Left ventricle myocardium superior (tissue), 1 donor: ENCODE measurements at regions not wholly inside any gene's neighbourhood (a gene's known extent, or its start where the extent isn't known, plus 50 kb on each side); places are given as distances from the start of the nearest gene placed in this dataset.
"Not testable (repeated sequence)": the region's sequence is repeated elsewhere in the genome, so short reads cannot be mapped to it uniquely, and the experiment has no call there.

Experiments used
- ATAC-seq: fragments of 200-7000 bp; cut with Tn5 transposase; one replicate; pipeline ENCODE4 v1.9.1; 2020; ENCODE audit warnings: mild to moderate bottlenecking, moderate library complexity
- DNase-seq: peaks from one replicate; pipeline ENCODE4 v3.0.0-alpha.2; 2020
- intact Hi-C: fragments of 100-400 bp; cut with micrococcal nuclease; formaldehyde crosslinking; loops from one replicate; pipeline ENCODE4 v1.11.0; 2022
- donor health status: DM: no; HTN: yes; CAD: no; lungs with severe emphysema.

GRCh38 chr4:107562316-107562715 lies 157.7 kb downstream of the PAPSS1 start:
- DNase-seq, result no peak
- intact Hi-C loops, result no loop called here
- ATAC-seq, result no peak

- DNase-seq (no peak), ATAC-seq (no peak)
- intact Hi-C loops, result no loop called here
Measured at GRCh38 chr4:107561481-107561880, 158.6 kb downstream of the PAPSS1 start.

GRCh38 chr4:107559653-107560052 lies 160.4 kb downstream of the PAPSS1 start:
- ATAC-seq, result no peak
- intact Hi-C loops, result no loop called here
- DNase-seq, result no peak

DNA sequence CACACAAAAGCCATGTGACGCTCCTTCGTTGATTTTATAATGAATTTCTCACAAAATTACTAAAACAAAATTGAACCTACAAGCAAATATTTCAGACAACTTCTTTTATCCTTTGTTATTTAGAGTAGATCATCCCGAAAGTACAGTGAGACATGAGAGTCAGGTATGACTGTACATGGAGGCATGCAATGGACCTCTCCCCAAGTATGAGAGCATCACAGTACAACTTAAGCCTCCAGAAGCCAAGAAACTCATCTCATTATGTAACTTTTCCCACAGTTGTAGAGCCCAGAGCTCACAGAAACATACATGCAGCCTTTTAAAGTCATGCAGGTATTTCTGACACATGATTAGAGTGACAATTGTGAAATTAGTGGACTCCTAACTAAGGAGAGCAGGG lies 167.7 kb downstream of the PAPSS1 start:
- intact Hi-C loops, result no loop called here
- ATAC-seq, result no peak
- DNase-seq, result no peak

- no peak for ATAC-seq
- intact Hi-C loops, result no loop called here
- no peak for DNase-seq
Measured at GRCh38 chr4:107548211-107548905, 171.7 kb downstream of the PAPSS1 start.

DNA sequence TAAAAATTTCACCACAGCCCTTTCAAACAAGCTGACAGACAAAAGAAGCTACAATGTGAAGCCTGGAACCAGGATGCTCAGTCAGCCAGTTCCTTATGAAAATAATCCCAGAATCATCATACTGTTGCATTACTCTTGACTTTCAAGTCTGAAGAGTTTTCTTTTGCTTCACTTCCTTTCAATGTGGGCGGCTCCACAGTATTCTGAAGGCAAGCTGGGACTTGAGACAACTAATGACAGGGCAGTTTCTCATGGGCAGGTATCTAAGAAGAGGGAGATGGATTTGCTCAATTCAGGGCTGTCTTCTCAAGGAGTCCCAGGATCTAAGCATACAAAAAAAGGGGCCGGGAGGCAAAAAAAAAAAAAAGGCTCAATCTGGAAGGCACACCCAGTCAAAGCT lies 173.4 kb downstream of the PAPSS1 start:
- intact Hi-C loops, result no loop called here
- ATAC-seq, result no peak
- no peak for DNase-seq

DNA sequence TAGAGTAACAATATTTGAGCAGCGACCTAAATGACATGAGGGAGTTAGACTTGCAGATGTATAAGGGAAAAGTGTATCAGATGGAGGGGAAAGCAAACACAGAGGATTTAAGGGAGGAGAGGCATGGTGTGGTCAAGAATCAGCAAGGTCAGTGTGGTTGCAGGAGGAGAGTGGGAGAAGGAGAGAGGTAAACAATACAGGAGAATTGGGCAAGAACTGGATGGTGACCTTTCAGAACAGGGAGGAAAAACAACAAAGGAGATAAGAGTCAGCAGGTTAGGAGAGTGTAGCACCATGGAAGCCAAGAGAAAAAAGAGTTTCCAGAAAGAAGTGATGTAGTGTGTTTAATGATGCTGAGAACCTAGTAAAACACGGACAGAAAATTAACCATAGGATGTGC lies 178.5 kb downstream of the PAPSS1 start:
- DNase-seq, result no peak
- ATAC-seq, result no peak
- intact Hi-C loops, result no loop called here

DNA sequence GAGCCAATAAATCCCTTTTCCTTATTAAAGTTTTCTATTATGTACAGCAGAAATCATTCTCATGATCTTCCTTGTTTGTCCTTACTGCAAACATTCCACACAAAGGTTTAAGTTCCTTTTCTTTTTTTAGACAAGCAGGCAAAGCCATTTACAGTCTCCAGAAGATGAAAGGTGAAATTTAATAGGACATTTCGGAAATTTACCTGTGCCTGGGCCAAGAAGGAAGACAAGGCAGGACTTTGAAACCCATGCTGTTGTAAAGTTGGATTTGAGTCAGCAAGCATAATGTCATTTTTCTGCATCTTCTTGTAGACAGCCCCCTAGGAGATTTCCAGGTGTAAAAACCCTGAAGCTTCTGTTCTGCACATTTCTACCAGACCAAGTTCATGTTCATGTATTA lies 188.1 kb downstream of the PAPSS1 start:
- intact Hi-C loops, result no loop called here
- ATAC-seq (no peak), DNase-seq (no peak)

GRCh38 chr4:107520368-107520767 lies 199.7 kb downstream of the PAPSS1 start:
- ATAC-seq (no peak), DNase-seq (no peak)
- intact Hi-C loops, result no loop called here

DNA sequence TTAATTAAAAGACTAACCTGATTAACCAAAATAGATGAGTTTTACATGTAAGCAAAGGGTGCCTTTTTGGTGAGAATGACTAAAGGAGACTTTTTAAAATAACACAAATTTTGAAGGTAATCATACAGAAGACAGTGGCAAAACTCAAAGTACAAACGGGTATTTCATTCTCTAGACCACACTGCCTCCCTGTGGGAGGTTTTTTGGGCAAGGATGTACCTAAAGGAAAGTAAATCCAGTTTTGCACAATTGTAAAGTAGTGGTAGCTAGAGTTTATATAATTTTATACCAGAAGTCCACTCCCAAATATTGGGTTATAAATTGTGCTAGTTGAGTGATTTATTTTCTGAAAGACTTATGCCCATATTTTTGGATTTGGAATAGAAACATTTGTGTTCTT lies 201.0 kb downstream of the PAPSS1 start:
- no peak for DNase-seq
- no peak for ATAC-seq
- intact Hi-C loops, result no loop called here

DNA sequence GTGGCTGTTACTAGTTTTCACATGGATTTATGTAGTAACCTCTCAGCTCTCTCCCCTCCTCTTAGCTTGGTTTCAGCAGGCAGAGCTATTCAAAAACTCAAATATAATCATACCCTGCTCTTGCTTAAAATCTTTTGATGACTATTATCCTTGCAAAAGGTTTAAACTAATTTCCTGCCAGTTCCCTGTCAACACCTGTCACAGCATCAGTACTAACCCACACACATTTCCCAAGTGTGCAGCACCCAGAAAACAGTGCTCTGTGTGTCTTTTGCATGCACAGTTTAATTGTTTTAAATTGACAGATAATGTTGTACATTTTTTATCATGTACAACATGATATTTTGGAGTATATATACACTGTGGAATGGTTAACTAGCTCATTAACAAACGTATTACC lies 202.0 kb downstream of the PAPSS1 start:
- DNase-seq (no peak), ATAC-seq (no peak)
- intact Hi-C loops, result no loop called here

- DNase-seq, result no peak
- no peak for ATAC-seq
- intact Hi-C loops, result no loop called here
Measured at GRCh38 chr4:107512549-107512948, 207.5 kb downstream of the PAPSS1 start.

DNA sequence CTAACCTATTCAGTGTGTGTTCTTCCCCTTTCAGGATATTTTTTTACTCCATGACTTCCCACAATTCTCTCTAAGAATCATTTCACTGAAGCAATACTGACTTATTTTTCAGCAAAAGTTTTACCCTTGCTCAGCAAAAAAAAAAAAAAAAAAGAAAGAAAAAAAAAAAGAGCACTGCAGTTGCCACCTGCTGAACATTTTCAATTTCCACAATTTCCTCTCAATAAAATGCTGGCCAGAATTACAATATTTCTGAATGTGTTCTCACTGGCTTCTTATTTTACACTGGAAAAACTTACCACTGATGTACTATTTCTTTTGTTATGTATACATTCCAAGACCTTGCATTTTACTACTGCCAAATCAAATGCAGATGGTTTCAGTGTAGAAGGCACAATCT lies 210.4 kb downstream of the PAPSS1 start:
- intact Hi-C loops, result no loop called here
- DNase-seq (no peak), ATAC-seq (no peak)

DNA sequence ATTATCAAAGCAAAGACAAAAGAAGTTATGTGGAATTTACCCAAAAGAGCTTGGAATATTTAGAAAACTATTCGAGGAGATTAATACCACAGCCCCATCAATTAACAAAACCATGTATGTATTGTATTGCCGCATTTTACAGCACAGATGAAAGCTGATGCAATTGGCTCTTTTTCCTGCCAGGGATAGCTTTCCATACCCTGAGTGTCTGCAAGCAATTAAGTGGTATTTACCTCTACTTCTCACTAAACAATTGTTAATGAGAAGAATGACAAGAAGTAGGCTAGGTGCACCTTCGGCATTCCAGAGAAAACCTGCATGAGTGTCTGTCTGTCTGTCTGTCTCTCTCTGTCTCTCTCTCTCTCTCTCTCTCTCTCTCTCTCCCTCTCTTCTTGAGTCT lies 219.5 kb downstream of the PAPSS1 start:
- intact Hi-C loops, result no loop called here
- ATAC-seq (no peak), DNase-seq (no peak)

DNA sequence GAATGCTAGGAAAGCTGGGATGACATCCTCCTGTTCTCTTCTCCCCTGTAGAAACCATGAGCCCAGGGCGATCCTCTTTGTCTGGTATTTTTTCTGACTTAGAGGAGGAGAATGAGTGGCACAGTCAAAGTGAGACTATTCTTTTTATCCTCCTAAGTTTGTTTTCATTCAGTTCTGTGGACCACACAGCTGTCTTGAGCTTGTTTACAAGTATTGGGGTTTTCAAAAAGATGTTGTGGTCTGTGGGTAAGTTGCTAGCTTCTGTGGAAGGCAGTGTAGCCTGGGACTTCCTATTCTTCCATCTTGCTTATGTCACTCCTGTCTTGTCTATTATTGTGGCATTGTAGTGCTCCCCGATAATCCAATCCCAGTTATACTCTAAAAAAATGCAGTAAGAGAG lies 223.0 kb downstream of the PAPSS1 start:
- ATAC-seq (no peak), DNase-seq (no peak)
- intact Hi-C loops, result no loop called here

GRCh38 chr4:107492566-107492965 lies 227.5 kb downstream of the PAPSS1 start:
- ATAC-seq, result no peak
- intact Hi-C loops, result no loop called here

DNA sequence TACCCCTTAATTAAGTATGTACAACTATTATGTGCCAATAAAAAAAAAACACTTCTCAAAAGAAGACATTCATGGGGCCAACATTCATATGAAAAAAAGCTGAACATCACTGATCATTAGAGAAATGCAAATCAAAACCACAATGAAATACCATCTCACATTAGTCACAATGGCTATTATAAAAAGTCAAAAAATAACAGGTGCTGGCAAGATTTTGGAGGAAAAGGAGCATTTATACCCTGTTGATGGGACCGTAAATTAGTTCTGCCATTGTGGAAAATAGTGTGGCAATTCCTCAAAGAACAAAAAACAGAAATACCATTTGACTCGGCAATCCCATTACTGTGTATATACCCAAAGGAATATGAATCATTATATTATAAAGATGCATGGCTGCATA lies 229.9 kb downstream of the PAPSS1 start:
- no peak for ATAC-seq
- intact Hi-C loops, result no loop called here
- no peak for DNase-seq

More at GRCh38 chr4:107492566-107492965, 227.5 kb downstream of the PAPSS1 start:
- no peak for DNase-seq

GRCh38 chr4:107483621-107484020 lies 236.4 kb downstream of the PAPSS1 start:
- DNase-seq, ATAC-seq, intact Hi-C loops: not testable (repeated sequence)

DNA sequence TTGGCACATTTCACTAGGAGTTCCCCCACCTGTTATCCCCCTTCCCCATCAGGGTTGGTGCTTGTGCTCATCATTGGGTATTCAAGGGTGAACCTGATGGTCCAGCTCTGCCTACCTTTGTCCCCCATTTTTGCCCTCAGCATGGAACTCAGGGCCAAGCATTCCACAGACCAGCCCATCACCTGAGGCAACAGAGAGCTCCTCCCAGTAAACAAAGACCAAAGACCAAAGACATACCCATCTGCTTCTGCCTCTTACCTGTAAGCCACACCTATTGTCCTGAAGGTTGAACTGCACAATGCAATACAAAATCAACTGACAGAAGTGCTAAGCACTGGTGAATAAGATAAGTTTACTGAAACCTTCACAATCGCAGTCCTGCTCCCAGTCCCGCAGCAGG lies 237.5 kb downstream of the PAPSS1 start:
- DNase-seq (no peak), ATAC-seq (no peak)
- intact Hi-C loops, result no loop called here

DNA sequence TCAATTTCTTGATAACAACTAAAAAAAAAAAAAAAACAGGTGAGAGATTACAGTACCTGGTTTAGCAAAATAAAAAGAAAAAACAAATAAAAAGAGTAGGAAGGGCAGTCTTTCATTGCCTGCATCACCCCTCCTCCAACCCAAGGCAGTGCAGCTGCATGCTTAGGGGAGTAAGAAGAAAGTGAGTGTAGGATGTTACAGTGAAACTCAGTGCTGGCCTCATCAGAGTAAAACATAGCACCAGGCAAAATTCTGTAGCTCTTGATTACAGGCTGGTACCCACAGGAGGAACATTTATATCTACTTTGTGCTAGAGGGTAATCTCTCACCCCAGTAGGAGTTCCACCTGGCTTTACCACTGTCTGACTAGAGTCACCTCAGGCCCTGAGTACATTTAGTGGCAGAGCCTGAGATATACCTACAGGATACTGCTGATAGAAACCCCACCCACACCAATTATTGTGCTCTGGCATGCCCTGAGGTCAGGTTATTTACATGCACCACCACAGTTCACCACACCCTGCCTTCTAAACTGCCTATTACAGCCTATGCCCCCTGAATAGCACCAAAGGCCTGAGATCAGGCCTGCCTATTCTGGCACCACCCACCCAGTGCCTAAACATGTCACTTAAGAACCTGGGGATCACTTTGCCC lies 241.6 kb downstream of the PAPSS1 start:
- no peak for DNase-seq

GRCh38 chr4:107473126-107473525 lies 246.9 kb downstream of the PAPSS1 start:
- intact Hi-C loops, result no loop called here
- no peak for ATAC-seq
- DNase-seq, result no peak

More for the DNA sequence above, 241.6 kb downstream of the PAPSS1 start:
- no peak for ATAC-seq
- intact Hi-C loops, result no loop called here
